Smooth muscle cell (in vitro differentiated cells): ENCODE measurements at regions not wholly inside any gene's neighbourhood (a gene's known extent, or its start where the extent isn't known, plus 50 kb on each side); places are given as distances from the start of the nearest gene placed in this dataset.

Experiments used
- DNase-seq: peaks from one replicate; lab custom pipeline; 2025; ENCODE audit not compliant: unreplicated experiment; lab: John Stamatoyannopoulos, UW
- H2AFZ ChIP-seq: fragments of 200-600 bp; sonication (generic); 2 replicates; pipeline ENCODE4 v1.6.0; 2016; ENCODE audit warnings: antibody characterized with exemption, low read depth, mild to moderate bottlenecking
- H3F3A ChIP-seq: fragments of 200-600 bp; sonication (generic); 2 replicates; pipeline ENCODE4 v1.6.0; 2017; ENCODE audit warnings: antibody characterized with exemption, low read depth
- H3K27ac ChIP-seq: fragments of 200-600 bp; sonication (generic); 2 replicates; pipeline ENCODE4 v1.5.1; 2016; ENCODE audit warnings: low read depth, mild to moderate bottlenecking
- H3K27me3 ChIP-seq: fragments of 200-600 bp; sonication (generic); 2 replicates; pipeline ENCODE4 v1.6.1; 2016; ENCODE audit warnings: low read depth, mild to moderate bottlenecking
- H3K36me3 ChIP-seq: fragments of 200-600 bp; sonication (generic); 2 replicates; pipeline ENCODE4 v1.5.1; 2016; ENCODE audit warnings: low read depth
- H3K4me1 ChIP-seq: fragments of 200-600 bp; sonication (generic); 2 replicates; pipeline ENCODE4 v1.5.1; 2016; ENCODE audit warnings: low read depth
- H3K4me2 ChIP-seq: fragments of 200-600 bp; sonication (generic); 2 replicates; pipeline ENCODE4 v1.6.0; 2016; ENCODE audit warnings: mild to moderate bottlenecking
- H3K4me3 ChIP-seq: fragments of 200-600 bp; sonication (generic); 2 replicates; pipeline ENCODE4 v1.5.1; 2016; ENCODE audit warnings: mild to moderate bottlenecking
- H3K79me2 ChIP-seq: fragments of 200-600 bp; sonication (generic); 2 replicates; pipeline ENCODE4 v1.6.0; 2016; ENCODE audit warnings: low read depth, mild to moderate bottlenecking
- H3K9ac ChIP-seq: fragments of 200-600 bp; sonication (generic); 2 replicates; pipeline ENCODE4 v1.6.0; 2016; ENCODE audit warnings: low read depth
- H3K9me3 ChIP-seq: fragments of 200-600 bp; sonication (generic); replicated peaks from 2 replicates; pipeline ENCODE4 v1.5.1; 2016; ENCODE audit warnings: low read depth
- H4K20me1 ChIP-seq: fragments of 200-600 bp; sonication (generic); 2 replicates; pipeline ENCODE4 v1.6.0; 2016; ENCODE audit warnings: low read depth
- WGBS: methylation state at CpG from one replicate; pipeline ENCODE4 v1.1.7; 2016; ENCODE audit warnings: low lambda C conversion rate; 5-methylcytosine and 5-hydroxymethylcytosine counted together
- TF ChIP-seq, protein P1 (sequence below): fragments of 200-600 bp; sonication (generic); IDR thresholded peaks from 2 replicates; pipeline ENCODE4 v1.5.1; 2017; ENCODE audit warnings: borderline replicate concordance, mild to moderate bottlenecking, antibody characterized with exemption; ENCODE audit not compliant: insufficient read depth, poor library complexity, severe bottlenecking

DNA sequence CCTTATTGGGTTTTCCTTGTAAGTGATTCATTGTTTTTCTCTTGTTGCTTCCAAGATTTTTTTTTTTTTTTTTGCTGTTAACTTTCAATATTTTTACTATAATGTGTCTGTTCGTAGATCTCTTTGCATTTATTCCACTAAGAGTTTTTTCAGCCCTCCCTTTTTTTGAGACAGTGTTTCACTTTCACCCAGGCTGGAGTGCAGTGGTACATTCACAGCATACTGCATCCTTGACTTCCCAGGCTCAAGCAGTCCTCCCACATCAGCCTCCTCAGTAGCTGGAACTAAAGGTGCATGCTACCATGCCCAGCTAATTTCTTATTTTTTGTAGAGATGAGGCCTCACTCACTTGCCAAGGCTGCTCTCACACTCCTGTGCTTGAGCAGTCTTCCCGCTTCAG lies 1282.0 kb upstream of the CNTN5 start:
- no peaks in the 10 kb centered on the region for H4K20me1 ChIP-seq
- H3F3A ChIP-seq = peaks cover 21% of the 10 kb centered on the region
- no peak overlapping the region for H3K4me3 ChIP-seq
- no peaks in the 10 kb centered on the region for H3K79me2 ChIP-seq
- H3K9me3 ChIP-seq = no peaks in the 10 kb centered on the region
- TF ChIP-seq, protein P1, sequence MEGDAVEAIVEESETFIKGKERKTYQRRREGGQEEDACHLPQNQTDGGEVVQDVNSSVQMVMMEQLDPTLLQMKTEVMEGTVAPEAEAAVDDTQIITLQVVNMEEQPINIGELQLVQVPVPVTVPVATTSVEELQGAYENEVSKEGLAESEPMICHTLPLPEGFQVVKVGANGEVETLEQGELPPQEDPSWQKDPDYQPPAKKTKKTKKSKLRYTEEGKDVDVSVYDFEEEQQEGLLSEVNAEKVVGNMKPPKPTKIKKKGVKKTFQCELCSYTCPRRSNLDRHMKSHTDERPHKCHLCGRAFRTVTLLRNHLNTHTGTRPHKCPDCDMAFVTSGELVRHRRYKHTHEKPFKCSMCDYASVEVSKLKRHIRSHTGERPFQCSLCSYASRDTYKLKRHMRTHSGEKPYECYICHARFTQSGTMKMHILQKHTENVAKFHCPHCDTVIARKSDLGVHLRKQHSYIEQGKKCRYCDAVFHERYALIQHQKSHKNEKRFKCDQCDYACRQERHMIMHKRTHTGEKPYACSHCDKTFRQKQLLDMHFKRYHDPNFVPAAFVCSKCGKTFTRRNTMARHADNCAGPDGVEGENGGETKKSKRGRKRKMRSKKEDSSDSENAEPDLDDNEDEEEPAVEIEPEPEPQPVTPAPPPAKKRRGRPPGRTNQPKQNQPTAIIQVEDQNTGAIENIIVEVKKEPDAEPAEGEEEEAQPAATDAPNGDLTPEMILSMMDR = no peak
- H3K27me3 ChIP-seq = no peaks in the 10 kb centered on the region
- WGBS = 92% methylated on average over 2 of the region's 2 CpGs
- H3K36me3 ChIP-seq = no peaks in the 10 kb centered on the region
- H3K9ac ChIP-seq = no peak overlapping the region
- no peak overlapping the region for H2AFZ ChIP-seq
- H3K4me1 ChIP-seq = no peaks in the 10 kb centered on the region
- no peak for DNase-seq
- no peak overlapping the region for H3K4me2 ChIP-seq
- H3K27ac ChIP-seq = no peak overlapping the region

DNA sequence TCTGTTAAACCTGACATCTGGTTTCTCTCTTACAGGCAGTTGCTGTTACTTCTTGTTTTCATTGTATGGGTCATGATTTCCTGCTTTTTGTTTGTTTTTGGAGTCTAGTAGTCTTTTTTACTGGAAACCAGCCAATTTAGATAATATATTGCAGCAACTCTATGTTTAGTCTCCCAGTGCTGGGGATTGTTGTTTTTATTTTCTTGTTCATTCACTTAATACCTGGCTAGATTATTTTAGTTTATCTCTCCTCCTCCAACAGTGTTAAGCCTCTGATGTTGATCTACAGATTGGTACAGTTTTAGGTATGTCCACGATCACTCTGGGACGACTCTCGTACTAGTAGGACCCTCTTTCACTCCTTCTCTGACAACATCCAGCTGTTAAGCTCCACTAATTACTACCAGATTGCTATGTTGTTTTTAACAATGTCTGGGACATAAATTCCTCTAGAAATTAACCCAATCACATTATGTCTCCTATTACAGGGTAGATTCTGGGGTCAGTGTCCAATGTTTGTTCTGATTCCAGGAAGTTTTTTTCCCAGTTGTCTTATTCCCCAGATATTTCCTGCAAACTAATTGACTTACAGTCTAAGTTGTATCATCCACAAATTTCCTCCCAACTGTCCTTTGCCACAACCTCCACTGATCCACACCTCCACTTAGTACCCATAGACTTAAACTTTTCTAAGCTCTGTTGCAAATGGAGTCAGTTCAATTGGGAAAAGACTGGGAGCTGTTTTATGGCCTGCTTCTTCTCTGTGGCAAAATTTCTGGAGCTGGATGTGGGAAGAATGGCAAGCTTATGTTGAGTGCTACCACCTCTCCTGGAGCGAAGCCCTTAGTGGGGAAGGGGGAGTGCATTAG lies 1280.6 kb upstream of the CNTN5 start:
- Histone ChIP-seq H3K4me1 (no peaks in the 10 kb centered on the region), H3K36me3 (no peaks in the 10 kb centered on the region), H3K4me3 (no peak overlapping the region), H2AFZ (peak overlapping the region; percentile 40), H3K27ac (peak overlapping the region; percentile 61), H4K20me1 (no peaks in the 10 kb centered on the region), H3K79me2 (no peaks in the 10 kb centered on the region), H3K27me3 (no peaks in the 10 kb centered on the region), H3K4me2 (peak overlapping the region; percentile 23), H3F3A (peaks cover 21% of the 10 kb centered on the region), H3K9me3 (no peaks in the 10 kb centered on the region), H3K9ac (no peak overlapping the region)
- TF ChIP-seq, protein P1 = no peak
- 32% methylated on average over 4 of the region's 4 CpGs for WGBS
- DNase-seq = no peak

DNA sequence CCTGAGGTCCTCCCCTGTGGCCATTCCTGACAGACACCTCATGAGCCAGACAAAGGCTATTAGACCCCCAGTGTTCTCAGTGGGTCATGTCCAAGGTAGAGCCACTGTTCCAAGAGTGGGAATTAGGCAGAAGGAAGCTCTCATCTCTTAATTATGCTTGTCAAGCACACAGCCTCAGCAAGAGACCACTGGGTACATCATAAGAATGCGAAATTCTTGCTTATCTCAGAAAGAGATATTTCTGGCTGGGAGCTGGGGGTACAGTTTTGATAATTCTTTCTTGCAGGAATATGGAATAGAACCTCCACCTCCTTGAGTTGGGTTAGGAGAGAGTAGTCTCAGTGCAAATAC lies 1280.0 kb upstream of the CNTN5 start:
- no peaks in the 10 kb centered on the region for H3K79me2 ChIP-seq
- H3K9me3 ChIP-seq = no peaks in the 10 kb centered on the region
- WGBS = 64% methylated on average over 1 of the region's 1 CpG
- H3K4me2 ChIP-seq = no peak overlapping the region
- H3K4me1 ChIP-seq = no peaks in the 10 kb centered on the region
- no peak for DNase-seq
- peaks cover 21% of the 10 kb centered on the region for H3F3A ChIP-seq
- H2AFZ ChIP-seq = peak overlapping the region; percentile 40
- H3K4me3 ChIP-seq = no peak overlapping the region
- TF ChIP-seq, protein P1 = no peak
- H4K20me1 ChIP-seq = no peaks in the 10 kb centered on the region
- H3K27ac ChIP-seq = peak overlapping the region; percentile 61
- H3K9ac ChIP-seq = no peak overlapping the region
- H3K36me3 ChIP-seq = no peaks in the 10 kb centered on the region
- H3K27me3 ChIP-seq = no peaks in the 10 kb centered on the region

DNA sequence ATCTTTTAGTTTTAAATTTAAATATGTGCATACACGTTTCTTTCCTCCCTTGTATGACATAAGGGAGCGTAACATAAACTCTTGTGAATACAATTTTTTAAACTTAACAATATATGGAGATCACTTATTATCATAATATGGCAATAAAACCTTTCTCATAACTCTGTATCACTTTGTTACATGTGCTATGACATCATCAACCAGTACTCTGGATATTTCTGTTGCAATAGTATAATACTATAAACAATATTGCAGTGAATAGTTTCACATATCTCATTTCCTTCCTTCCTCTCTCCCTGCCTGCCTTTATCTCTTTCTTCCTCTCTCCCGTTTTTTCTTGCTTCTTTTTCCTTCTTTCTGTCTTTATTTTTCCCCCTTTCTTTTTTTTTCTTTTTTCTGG lies 1278.0 kb upstream of the CNTN5 start:
- Histone ChIP-seq H3K27ac (peak overlapping the region; percentile 86), H3K79me2 (no peaks in the 10 kb centered on the region), H3K4me2 (no peak overlapping the region), H3F3A (peaks cover 21% of the 10 kb centered on the region), H3K4me1 (no peaks in the 10 kb centered on the region), H3K9me3 (no peaks in the 10 kb centered on the region), H3K27me3 (no peaks in the 10 kb centered on the region), H4K20me1 (no peaks in the 10 kb centered on the region), H2AFZ (peak overlapping the region; percentile 59), H3K9ac (peak overlapping the region; percentile 59), H3K36me3 (no peaks in the 10 kb centered on the region), H3K4me3 (no peak overlapping the region)
- WGBS = 69% methylated on average over 3 of the region's 3 CpGs
- DNase-seq = no peak
- TF ChIP-seq, protein P1 = no peak
